MCF 10A (cell line): ENCODE measurements at regions not wholly inside any gene's neighbourhood (a gene's known extent, or its start where the extent isn't known, plus 50 kb on each side); places are given as distances from the start of the nearest gene placed in this dataset.

Source experiments
- BruUV-seq: library from RNA; stranded (reverse); fragments of 400-500 nt; replicated peaks from 2 replicates; lab custom pipeline; 2021; lab: Mats Ljungman, UMichigan
- CTCF ChIA-PET: fragments of 300-600 bp; sonication (Branson Sonifier 250); formaldehyde crosslinking; extraction: SDS; loops from one replicate; lab custom pipeline; 2021; ENCODE audit warnings: antibody characterized with exemption, inconsistent platforms; lab: Yijun Ruan, JAX
- POLR2A ChIA-PET: fragments of 300-600, 350-650 bp; sonication (Branson Sonifier 250); formaldehyde crosslinking; extraction: SDS; loops from one replicate; lab custom pipeline; 2020; ENCODE audit warnings: antibody characterized with exemption, inconsistent platforms; lab: Yijun Ruan, JAX
- DNase-seq: peaks from one replicate; pipeline ENCODE4 v3.0.0-alpha.2; 2018; ENCODE audit not compliant: unreplicated experiment
- H3K27ac Mint-ChIP-seq: one replicate; pipeline ENCODE4 v1.8.0; 2022; ENCODE audit warnings: mild to moderate bottlenecking, low read depth, mixed read lengths; ENCODE audit not compliant: unreplicated experiment
- H3K27me3 Mint-ChIP-seq: one replicate; pipeline ENCODE4 v1.8.0; 2022; ENCODE audit warnings: mixed read lengths; ENCODE audit not compliant: insufficient read depth, unreplicated experiment
- H3K36me3 Mint-ChIP-seq: one replicate; pipeline ENCODE4 v1.8.0; 2022; ENCODE audit warnings: mild to moderate bottlenecking, moderate library complexity, mixed read lengths; ENCODE audit not compliant: insufficient read depth, unreplicated experiment
- H3K4me1 Mint-ChIP-seq: one replicate; pipeline ENCODE4 v1.8.0; 2022; ENCODE audit warnings: mixed read lengths; ENCODE audit not compliant: insufficient read depth, unreplicated experiment
- H3K4me3 Mint-ChIP-seq: one replicate; pipeline ENCODE4 v1.8.0; 2022; ENCODE audit warnings: mild to moderate bottlenecking, moderate library complexity, mixed read lengths; ENCODE audit not compliant: unreplicated experiment
- H3K9me3 Mint-ChIP-seq: one replicate; pipeline ENCODE4 v1.8.0; 2022; ENCODE audit warnings: mixed read lengths; ENCODE audit not compliant: unreplicated experiment
- CTCF ChIP-seq: fragments of 200-600 bp; IDR thresholded peaks from one replicate; pipeline ENCODE4 v1.8.0; 2022; ENCODE audit warnings: antibody characterized with exemption, mild to moderate bottlenecking; ENCODE audit not compliant: unreplicated experiment
- intact Hi-C: fragments of 100-400 bp; cut with micrococcal nuclease; formaldehyde crosslinking; loops from 2 replicates; pipeline ENCODE4 v1.14.1; 2022

GRCh38 chrX:118182025-118182424 lies 65.4 kb upstream of the KLHL13 start:
- Mint-ChIP-seq H3K4me1 (no peaks in the 10 kb centered on the region), H3K4me3 (no peak overlapping the region), H3K27me3 (peaks cover 14% of the 10 kb centered on the region), H3K9me3 (peaks cover 11% of the 10 kb centered on the region), H3K27ac (no peak overlapping the region), H3K36me3 (no peaks in the 10 kb centered on the region)
- TF ChIP-seq CTCF: no peak
- intact Hi-C loops: no loop called here
- ChIA-PET POLR2A (no interaction called here), CTCF (interaction anchor here (0.6 kb wide), 1 partner anchor 198 kb away, joined by 3 read pairs; no protein-coding TSS in a partner anchor)
- DNase-seq: no peak
- no TSS peak for BruUV-seq

GRCh38 chrX:118182681-118183080 lies 66.1 kb upstream of the KLHL13 start:
- intact Hi-C loops: no loop called here

DNA sequence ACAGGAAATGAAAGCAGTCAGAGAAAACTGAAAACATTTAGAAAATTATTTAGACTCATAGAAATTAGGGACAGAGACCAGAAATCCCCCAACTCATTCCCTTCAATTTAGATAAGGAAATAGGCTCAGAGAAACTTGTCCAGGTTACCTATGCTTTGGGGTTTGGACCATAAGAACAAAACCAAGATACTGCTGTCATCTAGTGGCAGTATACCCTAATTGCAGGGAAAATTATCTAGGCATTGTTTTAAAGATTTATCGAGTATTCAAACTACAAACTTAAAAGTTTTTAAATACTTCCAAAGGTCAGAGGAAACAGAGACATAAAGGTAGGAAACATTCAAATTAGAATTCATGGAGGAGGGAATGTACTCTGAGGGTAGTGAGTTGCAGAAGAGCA lies 67.0 kb upstream of the KLHL13 start:
- TF ChIP-seq CTCF: no peak

More at GRCh38 chrX:118182681-118183080, 66.1 kb upstream of the KLHL13 start:
- CTCF ChIA-PET: interaction anchor here (0.7 to 0.9 kb wide), 3 partner anchors 36 to 192 kb away, joined by 3 to 4 read pairs (median 3); no protein-coding TSS in a partner anchor
- H3K9me3 Mint-ChIP-seq: peaks cover 11% of the 10 kb centered on the region
- POLR2A ChIA-PET: no interaction called here
- H3K4me1 Mint-ChIP-seq: no peaks in the 10 kb centered on the region
- DNase-seq: no peak
- peaks cover 14% of the 10 kb centered on the region for H3K27me3 Mint-ChIP-seq
- TF ChIP-seq CTCF: no peak
- no TSS peak for BruUV-seq
- H3K4me3 Mint-ChIP-seq: no peak overlapping the region
- no peaks in the 10 kb centered on the region for H3K36me3 Mint-ChIP-seq
- H3K27ac Mint-ChIP-seq: no peak overlapping the region

GRCh38 chrX:118187100-118187499 lies 70.5 kb upstream of the KLHL13 start:
- no peak for TF ChIP-seq CTCF
- CTCF ChIA-PET: no interaction called here
- no peaks in the 10 kb centered on the region for H3K36me3 Mint-ChIP-seq
- POLR2A ChIA-PET: no interaction called here
- DNase-seq: no peak
- H3K9me3 Mint-ChIP-seq: peaks cover 11% of the 10 kb centered on the region
- H3K27ac Mint-ChIP-seq: no peak overlapping the region
- intact Hi-C loops: no loop called here
- no TSS peak for BruUV-seq
- H3K27me3 Mint-ChIP-seq: peaks cover 21% of the 10 kb centered on the region
- H3K4me3 Mint-ChIP-seq: no peak overlapping the region
- H3K4me1 Mint-ChIP-seq: no peaks in the 10 kb centered on the region

More for the DNA sequence above, 67.0 kb upstream of the KLHL13 start:
- Mint-ChIP-seq H3K4me1 (no peaks in the 10 kb centered on the region), H3K27ac (no peak overlapping the region), H3K9me3 (peaks cover 11% of the 10 kb centered on the region), H3K27me3 (peaks cover 20% of the 10 kb centered on the region), H3K4me3 (no peak overlapping the region), H3K36me3 (no peaks in the 10 kb centered on the region)
- DNase-seq: no peak
- intact Hi-C loops: no loop called here
- ChIA-PET CTCF (interaction anchor here (0.9 kb wide), 1 partner anchor 193 kb away, joined by 3 read pairs; no protein-coding TSS in a partner anchor), POLR2A (no interaction called here)
- BruUV-seq: no TSS peak
